ENCODE measurements at regions not wholly inside any gene's neighbourhood (a gene's known extent, or its start where the extent isn't known, plus 50 kb on each side); places are given as distances from the start of the nearest gene placed in this dataset.
"Not testable (repeated sequence)": the region's sequence is repeated elsewhere in the genome, so short reads cannot be mapped to it uniquely, and the experiment has no call there.

DNA sequence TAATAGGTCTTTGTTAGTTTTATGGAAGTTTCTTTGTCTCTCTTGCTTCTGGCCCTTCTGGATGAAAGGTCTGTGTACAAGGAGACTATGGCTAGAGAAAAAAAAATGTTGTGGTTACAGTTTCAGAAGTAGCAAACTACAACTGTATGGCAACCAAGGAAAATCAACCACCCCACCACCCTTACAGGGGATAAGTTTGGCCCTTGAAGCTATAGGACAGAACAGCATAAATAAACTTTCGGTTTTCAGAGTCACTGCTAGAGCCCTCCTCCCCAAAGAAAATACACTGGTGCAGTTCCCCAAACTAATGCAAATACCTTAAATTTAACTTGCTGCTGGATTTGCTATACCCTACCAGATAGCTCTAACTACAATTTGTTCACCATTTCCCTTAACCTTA, 1216.7 kb downstream of the EFNA5 start:
- no peak overlapping the region for H3K27ac ChIP-seq
- TF ChIP-seq, protein P1, sequence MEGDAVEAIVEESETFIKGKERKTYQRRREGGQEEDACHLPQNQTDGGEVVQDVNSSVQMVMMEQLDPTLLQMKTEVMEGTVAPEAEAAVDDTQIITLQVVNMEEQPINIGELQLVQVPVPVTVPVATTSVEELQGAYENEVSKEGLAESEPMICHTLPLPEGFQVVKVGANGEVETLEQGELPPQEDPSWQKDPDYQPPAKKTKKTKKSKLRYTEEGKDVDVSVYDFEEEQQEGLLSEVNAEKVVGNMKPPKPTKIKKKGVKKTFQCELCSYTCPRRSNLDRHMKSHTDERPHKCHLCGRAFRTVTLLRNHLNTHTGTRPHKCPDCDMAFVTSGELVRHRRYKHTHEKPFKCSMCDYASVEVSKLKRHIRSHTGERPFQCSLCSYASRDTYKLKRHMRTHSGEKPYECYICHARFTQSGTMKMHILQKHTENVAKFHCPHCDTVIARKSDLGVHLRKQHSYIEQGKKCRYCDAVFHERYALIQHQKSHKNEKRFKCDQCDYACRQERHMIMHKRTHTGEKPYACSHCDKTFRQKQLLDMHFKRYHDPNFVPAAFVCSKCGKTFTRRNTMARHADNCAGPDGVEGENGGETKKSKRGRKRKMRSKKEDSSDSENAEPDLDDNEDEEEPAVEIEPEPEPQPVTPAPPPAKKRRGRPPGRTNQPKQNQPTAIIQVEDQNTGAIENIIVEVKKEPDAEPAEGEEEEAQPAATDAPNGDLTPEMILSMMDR (conservative IDR thresholded peaks at IDR 0.05): no peak

DNA sequence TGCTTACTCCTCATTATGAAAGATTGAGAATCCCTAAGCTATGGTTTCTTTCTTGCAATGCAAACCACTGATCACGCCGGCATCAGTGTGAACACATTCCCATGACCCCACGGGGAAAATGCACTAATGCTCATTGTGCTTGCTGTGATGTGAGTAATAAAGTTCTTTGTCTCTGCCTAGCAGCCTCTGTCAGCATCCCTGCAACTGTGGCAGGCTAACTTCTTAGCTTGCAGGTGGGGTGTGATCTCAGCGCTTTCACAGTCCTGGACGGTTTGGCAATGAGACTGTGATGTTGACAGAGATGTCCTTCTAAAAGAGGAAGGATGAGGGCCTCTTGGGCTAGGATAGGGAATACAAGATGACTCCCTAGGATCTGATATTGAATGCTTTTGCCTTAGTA, 1218.7 kb downstream of the EFNA5 start:
- TF ChIP-seq, protein P1 (conservative IDR thresholded peaks at IDR 0.05): no peak

DNA sequence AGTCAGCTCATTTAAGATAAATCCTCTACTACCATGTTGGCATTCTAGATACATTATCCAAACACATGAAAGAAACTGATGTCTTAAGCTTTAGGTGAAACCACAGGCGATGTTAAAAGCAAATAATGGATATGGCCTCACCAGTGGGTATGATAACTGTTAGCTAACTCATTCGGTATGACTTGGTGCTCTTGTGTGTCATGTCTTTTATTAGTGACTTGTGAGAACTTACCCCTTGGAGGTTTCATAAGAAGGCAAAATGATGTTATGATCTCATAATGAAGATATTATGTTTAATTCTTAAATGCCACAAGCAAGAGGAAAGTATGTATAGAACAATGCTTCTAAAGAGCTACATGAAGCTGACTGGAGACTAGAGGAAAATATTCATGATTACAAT, 1227.0 kb downstream of the EFNA5 start:
- TF ChIP-seq, protein P1 (conservative IDR thresholded peaks at IDR 0.05): no peak
- H3K27ac ChIP-seq: no peak overlapping the region

More for the DNA sequence above, 1218.7 kb downstream of the EFNA5 start:
- no peak overlapping the region for H3K27ac ChIP-seq

DNA sequence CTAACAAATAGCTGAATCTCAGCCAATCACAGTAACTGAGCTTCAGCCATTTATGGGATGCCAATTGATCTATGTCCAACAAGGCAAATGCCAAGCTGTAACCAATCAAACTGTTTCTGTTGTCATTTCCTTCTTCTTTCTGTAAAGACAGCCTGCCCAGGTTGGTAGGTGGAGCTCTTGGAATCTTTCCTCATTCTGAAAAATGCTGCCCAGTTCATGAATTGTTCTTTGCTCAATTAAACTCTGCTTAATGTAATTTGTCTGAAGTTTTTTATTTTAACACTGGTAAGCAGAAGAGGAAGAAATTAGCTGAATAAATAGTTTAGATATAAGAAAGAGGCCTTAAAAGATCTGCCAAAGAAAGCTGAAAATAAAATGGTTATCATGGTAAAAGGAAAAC, 1235.6 kb downstream of the EFNA5 start:
- TF ChIP-seq, protein P1 (conservative IDR thresholded peaks at IDR 0.05): no peak
- H3K27ac ChIP-seq: no peak overlapping the region

- not testable (repeated sequence) for H3K27ac ChIP-seq
These were observed 1240.0 kb downstream of the EFNA5 start for GRCh38 chr5:106430733-106431132.

- TF ChIP-seq, protein P1 (conservative IDR thresholded peaks at IDR 0.05): no peak
- no peak overlapping the region for H3K27ac ChIP-seq
These were observed 1247.4 kb downstream of the EFNA5 start for GRCh38 chr5:106423109-106423897.

DNA sequence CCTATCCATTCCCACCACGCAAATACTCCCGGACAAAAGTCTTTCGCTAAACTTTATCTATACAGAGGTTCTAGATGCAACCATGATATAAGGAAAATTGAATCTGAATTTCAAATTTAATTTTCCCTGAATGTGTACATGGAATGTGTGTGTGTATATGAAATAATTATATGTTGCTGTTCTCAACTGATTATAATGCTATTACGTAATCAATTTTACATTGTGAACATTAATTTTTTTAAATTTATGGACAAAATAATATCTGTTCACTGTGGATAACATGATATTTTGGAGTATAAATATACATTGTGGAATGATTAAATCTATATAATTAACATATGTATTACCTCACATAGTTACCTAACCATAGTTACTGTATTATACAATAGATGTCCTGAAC, 1250.6 kb downstream of the EFNA5 start:
- TF ChIP-seq, protein P1 (conservative IDR thresholded peaks at IDR 0.05): no peak
- H3K27ac ChIP-seq: no peak overlapping the region

- TF ChIP-seq, protein P1 (conservative IDR thresholded peaks at IDR 0.05): no peak
- no peak overlapping the region for H3K27ac ChIP-seq
These were observed 1252.5 kb downstream of the EFNA5 start for GRCh38 chr5:106418196-106418595.

Data from VCaP (cell line).